GM12878 (cell line): ENCODE measurements at regions not wholly inside any gene's neighbourhood (a gene's known extent, or its start where the extent isn't known, plus 50 kb on each side); places are given as distances from the start of the nearest gene placed in this dataset.

Source experiments
- ATAC-seq: fragments of 200-7000 bp; cut with Tn5 transposase; 3 replicates; pipeline ENCODE4 v1.9.1; 2020; ENCODE audit warnings: mild to moderate bottlenecking, moderate library complexity
- BruUV-seq: library from RNA; stranded (reverse); fragments of 400-500 nt; replicated peaks from 2 replicates; lab custom pipeline; 2021; lab: Mats Ljungman, UMichigan
- CTCF ChIA-PET: fragments of 300-600 bp; sonication (Branson Sonifier 250); formaldehyde crosslinking; extraction: SDS; loops from one replicate; lab custom pipeline; 2021; ENCODE audit warnings: inconsistent platforms; lab: Yijun Ruan, JAX
- POLR2A ChIA-PET: fragments of 350-600 bp; formaldehyde crosslinking; extraction: SDS; loops from one replicate; lab custom pipeline; 2021; ENCODE audit warnings: inconsistent platforms; lab: Charles Lee
- RAD21 ChIA-PET: fragments of 300-600 bp; sonication (Branson Sonifier 250); formaldehyde crosslinking; loops from one replicate; lab custom pipeline; 2023; ENCODE audit warnings: antibody characterized with exemption; ENCODE audit not compliant: unreplicated experiment; lab: Charles Lee
- SMC1A ChIA-PET: fragments of 300-600 bp; sonication (Branson Sonifier 250); formaldehyde crosslinking; loops from one replicate; lab custom pipeline; 2023; ENCODE audit not compliant: unreplicated experiment, uncharacterized antibody; lab: Charles Lee
- DNase-seq: peaks from one replicate; pipeline ENCODE4 v3.0.0-alpha.2; 2011; ENCODE audit warnings: low read depth, low spot score
- FAIRE-seq: peaks from 3 replicates; lab custom pipeline; 2011; peaks lifted over from hg19 to GRCh38; lab: Jason Lieb, UNC
- H2AFZ ChIP-seq: 2 replicates; pipeline ENCODE4 v1.6.0; 2011; ENCODE audit warnings: low read depth, low read length, control low read depth; ENCODE audit not compliant: control insufficient read depth
- H3K27ac ChIP-seq: 2 replicates; pipeline ENCODE4 v1.5.1; 2011; ENCODE audit warnings: control low read depth; ENCODE audit not compliant: control insufficient read depth, insufficient read depth
- H3K27me3 ChIP-seq, 2 experiments: replicated peaks in 1 of 2; 2 replicates each; pipeline versions ENCODE4 v1.6.0 to v1.6.1; 2011; ENCODE audit warnings: low read length in 1 of 2; ENCODE audit not compliant: control insufficient read depth in 2 of 2, insufficient read depth in 2 of 2
- H3K36me3 ChIP-seq, 2 experiments: 2 replicates each; pipeline ENCODE4 v1.5.1; 2011; ENCODE audit warnings: low read length in 1 of 2; ENCODE audit not compliant: control insufficient read depth in 2 of 2, insufficient read depth in 2 of 2
- H3K4me1 ChIP-seq: 2 replicates; pipeline ENCODE4 v1.6.1; 2011; ENCODE audit warnings: mild to moderate bottlenecking, low read length, moderate library complexity, mixed read lengths; ENCODE audit not compliant: control insufficient read depth, insufficient read depth
- H3K4me2 ChIP-seq: 2 replicates; pipeline ENCODE4 v1.6.0; 2011; ENCODE audit warnings: control low read depth; ENCODE audit not compliant: control insufficient read depth, insufficient read depth
- H3K4me3 ChIP-seq: fragments of 200-600 bp; sonication (generic); 2 replicates; pipeline ENCODE4 v1.5.1; 2016
- H3K79me2 ChIP-seq: 2 replicates; pipeline ENCODE4 v1.6.0; 2011; ENCODE audit warnings: low read length; ENCODE audit not compliant: control insufficient read depth, insufficient read depth
- H3K9ac ChIP-seq: 2 replicates; pipeline ENCODE4 v1.8.0; 2011; ENCODE audit warnings: low read length, control low read depth, mixed read lengths; ENCODE audit not compliant: control insufficient read depth, insufficient read depth
- H3K9me3 ChIP-seq: replicated peaks from 3 replicates; pipeline ENCODE4 v1.5.1; 2011; ENCODE audit warnings: mild to moderate bottlenecking, low read length; ENCODE audit not compliant: control insufficient read depth, insufficient read depth
- H4K20me1 ChIP-seq: 2 replicates; pipeline ENCODE4 v1.6.0; 2011; ENCODE audit not compliant: control insufficient read depth, insufficient read depth
- BCL11A ChIP-seq: IDR thresholded peaks from 2 replicates; pipeline ENCODE4 v1.6.1; 2011; ENCODE audit warnings: low read depth, low read length
- BMI1 ChIP-seq: fragments of 450-650 bp; IDR thresholded peaks from 2 replicates; pipeline ENCODE4 v1.6.1; 2016; ENCODE audit warnings: mild to moderate bottlenecking, moderate library complexity, borderline replicate concordance
- EGR1 ChIP-seq, 2 experiments: IDR thresholded peaks; 1 replicate in 1 of 2; 2 replicates in 1 of 2; pipeline ENCODE4 v1.6.1; 2011 to 2012; ENCODE audit warnings: low read depth in 2 of 2, low read length in 2 of 2, borderline replicate concordance in 1 of 2, mild to moderate bottlenecking in 1 of 2, moderate library complexity in 1 of 2
- HCFC1 ChIP-seq: fragments of 150-350 bp; IDR thresholded peaks from 2 replicates; pipeline ENCODE4 v1.6.1; 2014; ENCODE audit warnings: low read length
- NFYB ChIP-seq: IDR thresholded peaks from 2 replicates; pipeline ENCODE4 v1.6.1; 2011; ENCODE audit warnings: low read depth, mild to moderate bottlenecking, low read length, improper control_type of control experiment, moderate library complexity; ENCODE audit not compliant: insufficient read depth
- RAD51 ChIP-seq: fragments of 450-650 bp; IDR thresholded peaks from 2 replicates; pipeline ENCODE4 v1.6.1; 2016; ENCODE audit warnings: moderate library complexity, mild to moderate bottlenecking, inconsistent platforms
- RBBP5 ChIP-seq: fragments of 200-600 bp; sonication (generic); conservative IDR thresholded peaks from 2 replicates; pipeline ENCODE4 v1.6.1; 2016
- WGBS: methylation state at CpG from one replicate; pipeline ENCODE4 v1.1.6; 2016; ENCODE audit warnings: low lambda C conversion rate; ENCODE audit not compliant: insufficient replicate concordance, insufficient coverage; ENCODE audit errors: missing lambda C conversion rate; 5-methylcytosine and 5-hydroxymethylcytosine counted together
- in situ Hi-C: fragments of 300-500 bp; cut with MboI; formaldehyde crosslinking; loops from 9 replicates; pipeline ENCODE4 v1.14.3; 2018; ENCODE audit warnings: mixed read lengths
- intact Hi-C: fragments of 100-400 bp; cut with micrococcal nuclease; formaldehyde crosslinking; loops from one replicate; pipeline ENCODE4 v1.14.2; 2022; ENCODE audit not compliant: unreplicated experiment
- TF ChIP-seq, protein P1 (sequence below), 3 experiments: IDR thresholded peaks in 2 of 3; conservative IDR thresholded peaks in 1 of 3; 2 replicates each; pipeline ENCODE4 v1.5.1; 2011; ENCODE audit warnings: low read depth in 3 of 3, low read length in 3 of 3, mild to moderate bottlenecking in 3 of 3, control low read depth in 2 of 3, moderate library complexity in 2 of 3, inconsistent platforms in 1 of 3, mixed read lengths in 1 of 3; ENCODE audit not compliant: control insufficient read depth in 2 of 3, insufficient read depth in 1 of 3; ENCODE audit errors: extremely low read depth in 1 of 3

DNA sequence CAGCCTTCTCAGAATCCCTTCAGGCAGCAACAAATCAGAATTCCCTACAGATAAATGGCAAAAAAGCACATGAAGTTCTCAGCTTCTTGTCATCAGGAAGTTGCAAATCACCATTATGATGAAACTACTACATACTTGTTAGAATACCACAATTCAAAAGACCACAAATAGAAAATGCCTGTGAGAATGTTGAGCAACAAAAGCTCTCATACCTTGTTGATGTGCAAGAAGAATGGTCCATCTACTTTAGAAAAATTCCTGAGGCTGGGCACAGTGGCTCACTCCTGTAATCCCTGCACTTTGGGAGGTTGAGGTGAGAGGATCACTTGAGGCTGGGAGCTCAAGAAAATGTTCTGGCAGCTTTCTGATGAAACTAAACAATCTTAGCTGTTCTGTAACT lies 278.1 kb downstream of the ICE1 start:
- Histone ChIP-seq H3K79me2 (no peaks in the 10 kb centered on the region), H3K9ac (no peak overlapping the region), H3K9me3 (no peaks in the 10 kb centered on the region; the same call in 2 of the 3 replicates), H3K36me3 (no peaks in the 10 kb centered on the region), H3K4me2 (no peak overlapping the region), H3K27me3 (no peaks in the 10 kb centered on the region), H2AFZ (no peak overlapping the region), H4K20me1 (no peaks in the 10 kb centered on the region), H3K4me1 (no peaks in the 10 kb centered on the region), H3K4me3 (no peak overlapping the region), H3K27ac (no peak overlapping the region)
- ChIA-PET SMC1A (no interaction called here), POLR2A (no interaction called here), RAD21 (no interaction called here), CTCF (no interaction called here)
- FAIRE-seq (no peak), DNase-seq (no peak), ATAC-seq (no peak)
- no TSS peak for BruUV-seq
- in situ Hi-C loops: no loop called here
- intact Hi-C loops: no loop called here
- TF ChIP-seq BCL11A (no peak), RBBP5 (no peak), NFYB (no peak), HCFC1 (no peak), BMI1 (no peak), RAD51 (no peak)

DNA sequence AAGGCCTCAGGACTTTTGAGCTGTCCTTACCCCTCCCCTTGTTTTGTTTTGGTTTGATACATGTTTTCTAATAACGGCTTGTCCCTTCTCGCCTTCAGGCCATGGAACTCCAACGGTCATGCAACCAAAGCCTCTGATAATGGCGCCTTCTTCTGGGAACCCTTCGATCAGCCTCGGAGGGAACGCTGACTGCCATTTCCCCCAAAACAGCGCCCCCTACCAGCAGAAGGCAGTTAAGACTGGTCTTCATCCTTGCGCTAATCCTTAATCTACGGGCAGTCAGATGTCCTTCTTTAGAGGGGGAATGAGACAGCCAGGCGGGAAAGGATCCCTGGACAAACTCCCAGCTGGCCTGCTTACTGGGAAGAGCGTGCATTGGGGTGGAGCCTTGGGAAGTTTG lies 276.6 kb downstream of the ICE1 start:
- DNase-seq (no peak), ATAC-seq (no peak)
- Histone ChIP-seq H3K27me3 (no peaks in the 10 kb centered on the region), H3K36me3 (no peaks in the 10 kb centered on the region), H3K79me2 (no peaks in the 10 kb centered on the region), H3K9ac (no peak overlapping the region), H4K20me1 (no peaks in the 10 kb centered on the region), H3K27ac (no peak overlapping the region)
- RAD21 ChIA-PET: no interaction called here
- WGBS: 50% methylated on average over 12 of the region's 12 CpGs
- SMC1A ChIA-PET: no interaction called here
- no peak for TF ChIP-seq EGR1 (IDR thresholded peaks at IDR 0.05; ENCODE audit: borderline replicate concordance in 1 of 2, low read depth in 2 of 2, low read length in 2 of 2)
- TF ChIP-seq, protein P1, sequence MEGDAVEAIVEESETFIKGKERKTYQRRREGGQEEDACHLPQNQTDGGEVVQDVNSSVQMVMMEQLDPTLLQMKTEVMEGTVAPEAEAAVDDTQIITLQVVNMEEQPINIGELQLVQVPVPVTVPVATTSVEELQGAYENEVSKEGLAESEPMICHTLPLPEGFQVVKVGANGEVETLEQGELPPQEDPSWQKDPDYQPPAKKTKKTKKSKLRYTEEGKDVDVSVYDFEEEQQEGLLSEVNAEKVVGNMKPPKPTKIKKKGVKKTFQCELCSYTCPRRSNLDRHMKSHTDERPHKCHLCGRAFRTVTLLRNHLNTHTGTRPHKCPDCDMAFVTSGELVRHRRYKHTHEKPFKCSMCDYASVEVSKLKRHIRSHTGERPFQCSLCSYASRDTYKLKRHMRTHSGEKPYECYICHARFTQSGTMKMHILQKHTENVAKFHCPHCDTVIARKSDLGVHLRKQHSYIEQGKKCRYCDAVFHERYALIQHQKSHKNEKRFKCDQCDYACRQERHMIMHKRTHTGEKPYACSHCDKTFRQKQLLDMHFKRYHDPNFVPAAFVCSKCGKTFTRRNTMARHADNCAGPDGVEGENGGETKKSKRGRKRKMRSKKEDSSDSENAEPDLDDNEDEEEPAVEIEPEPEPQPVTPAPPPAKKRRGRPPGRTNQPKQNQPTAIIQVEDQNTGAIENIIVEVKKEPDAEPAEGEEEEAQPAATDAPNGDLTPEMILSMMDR (IDR thresholded peaks at IDR 0.05 in 2 of 3, conservative IDR thresholded peaks at IDR 0.05 in 1 of 3; ENCODE audit: control insufficient read depth in 2 of 3, extremely low read depth in 1 of 3, insufficient read depth in 1 of 3, low read depth in 3 of 3, low read length in 3 of 3): 0 out of 6 replicates have a peak, but pooled peaks of 2 of the 3 experiments have one; percentile 5 to 6
- TF ChIP-seq, all 136 proteins: peak for 1
- intact Hi-C loops (no loop called here), in situ Hi-C loops (no loop called here)
- BruUV-seq: no TSS peak
- POLR2A ChIA-PET: no interaction called here
- no peak for FAIRE-seq
- Histone ChIP-seq H3K9me3 (no peaks in the 10 kb centered on the region; the same call in 2 of the 3 replicates), H3K4me1 (no peaks in the 10 kb centered on the region), H2AFZ (no peak overlapping the region), H3K4me2 (no peak overlapping the region), H3K4me3 (no peak overlapping the region)
- CTCF ChIA-PET: no interaction called here
